Hematopoietic multipotent progenitor cell treated with erythropoietin and hydrocortisone succinate and interleukin-3 and kit ligand, for 8 days (in vitro differentiated cells): ENCODE measurements at regions not wholly inside any gene's neighbourhood (a gene's known extent, or its start where the extent isn't known, plus 50 kb on each side); places are given as distances from the start of the nearest gene placed in this dataset.
"Not testable (repeated sequence)": the region's sequence is repeated elsewhere in the genome, so short reads cannot be mapped to it uniquely, and the experiment has no call there.

Experiments used
- DNase-seq: peaks from one replicate; pipeline ENCODE4 v3.0.0-alpha.2; 2015

DNA sequence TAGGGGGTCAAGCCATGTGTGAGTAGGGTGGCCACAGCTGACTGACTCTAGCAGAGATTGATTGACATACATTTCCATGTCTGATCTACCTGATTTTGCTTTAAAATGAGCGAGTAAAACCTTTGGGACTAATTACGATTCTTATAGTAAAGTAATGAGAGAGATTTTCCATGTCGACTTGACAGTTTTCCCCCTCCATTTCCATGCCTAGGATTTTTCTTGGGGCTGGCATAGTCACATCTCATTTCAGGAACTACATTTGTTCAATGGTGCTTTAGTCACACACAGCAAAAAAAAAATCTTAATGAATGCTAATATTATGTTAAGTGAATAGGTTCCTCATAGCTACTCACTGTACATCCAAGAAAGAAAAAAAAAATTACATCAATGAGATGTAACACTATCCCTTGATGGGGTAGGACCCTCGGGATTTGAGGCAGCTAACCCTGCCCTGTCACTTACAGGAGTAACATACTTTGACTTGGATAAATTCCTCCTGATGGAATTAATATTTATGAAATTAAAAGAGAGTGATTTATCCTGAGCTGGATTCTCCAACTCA lies 690.9 kb downstream of the TDRD15 start:
- no peak for DNase-seq

DNA sequence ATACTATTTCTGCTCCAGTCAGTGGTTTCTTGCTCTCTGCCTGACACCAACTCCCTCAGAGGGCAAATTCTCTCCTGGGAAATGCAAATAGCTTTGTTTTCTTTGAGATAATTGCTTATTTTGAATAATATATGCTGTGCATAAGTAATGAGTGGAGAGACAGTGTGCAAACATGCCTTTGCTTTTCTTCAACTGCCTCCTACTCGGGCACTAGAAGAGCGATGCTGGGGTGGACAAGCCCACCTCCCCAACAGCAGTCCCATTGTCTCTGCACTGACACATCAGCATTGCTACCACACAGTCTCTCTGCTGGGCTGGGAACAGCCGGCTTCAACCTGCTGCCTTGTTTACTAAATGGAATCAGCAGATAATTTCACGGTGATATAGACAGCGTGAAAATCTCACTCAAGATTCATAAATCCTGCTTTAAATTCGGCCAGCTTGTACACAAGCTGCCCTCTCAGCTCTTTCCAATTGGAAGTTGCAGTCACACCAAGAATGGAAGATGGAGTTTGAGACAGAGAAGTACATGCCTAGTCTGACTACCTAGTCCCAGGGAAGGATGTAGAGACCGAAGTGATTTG lies 694.5 kb downstream of the TDRD15 start:
- no peak for DNase-seq

DNA sequence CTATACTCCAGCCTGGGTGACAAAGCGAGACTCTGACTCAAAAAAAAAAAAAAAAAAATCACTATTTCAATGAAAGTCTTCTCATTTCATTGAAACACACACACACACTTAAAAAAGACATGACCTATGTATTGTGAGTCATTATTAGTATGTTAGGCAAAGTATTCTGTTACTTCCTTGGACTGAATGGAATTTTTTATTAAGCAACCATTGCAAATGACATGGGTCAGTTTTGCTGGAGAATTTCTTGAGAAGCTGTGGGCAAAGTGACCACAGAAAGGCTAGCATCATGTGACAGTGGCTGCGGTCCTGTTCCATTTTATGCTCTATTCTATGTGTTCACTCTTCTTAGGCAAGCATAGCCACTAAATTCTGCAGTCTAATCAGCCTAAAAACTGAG lies 695.7 kb downstream of the TDRD15 start:
- DNase-seq = no peak

DNA sequence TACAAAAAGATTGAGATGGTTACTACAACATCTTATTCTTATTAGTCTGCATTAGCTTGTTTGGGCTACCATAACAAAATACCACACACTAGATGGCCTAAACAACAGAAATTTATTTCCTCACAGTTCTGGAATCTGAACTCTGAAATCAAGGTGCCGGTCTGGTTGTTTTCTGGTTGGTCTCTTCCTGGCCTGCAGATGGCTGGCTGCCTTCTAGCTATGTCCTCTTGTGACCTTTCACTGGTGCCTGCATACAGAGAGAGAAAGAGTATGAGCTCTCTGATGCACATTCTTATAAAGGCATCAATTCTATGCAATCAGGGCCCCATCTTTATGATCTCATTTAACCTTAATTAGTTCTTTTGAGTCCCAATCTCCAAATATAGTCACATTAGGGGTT lies 696.5 kb downstream of the TDRD15 start:
- no peak for DNase-seq

DNA sequence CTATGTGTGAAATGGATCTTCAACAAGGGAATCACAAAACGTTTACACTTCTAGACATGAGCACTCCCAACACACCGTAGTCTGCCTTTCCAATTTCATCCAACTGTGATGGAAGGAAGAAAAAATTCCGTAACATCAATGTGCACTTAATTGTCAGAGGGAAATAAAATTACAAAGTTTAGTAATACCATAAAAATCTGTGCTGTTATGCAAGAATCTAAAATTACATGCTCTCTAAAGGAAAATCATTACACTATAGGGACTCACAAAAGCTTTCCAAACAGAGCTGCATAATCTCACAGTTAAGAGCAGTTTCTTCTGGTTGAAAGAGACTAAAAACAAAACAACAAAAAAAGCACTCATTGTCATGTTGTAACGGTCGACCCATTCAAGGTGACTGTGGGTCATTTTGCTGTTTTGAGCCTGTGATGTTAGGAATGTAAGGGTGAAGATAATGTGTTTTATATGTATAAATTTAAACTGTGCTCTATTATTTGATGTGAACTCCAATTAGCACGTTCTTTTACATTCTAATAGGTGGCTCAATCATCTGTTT lies 698.0 kb downstream of the TDRD15 start:
- DNase-seq = no peak

DNA sequence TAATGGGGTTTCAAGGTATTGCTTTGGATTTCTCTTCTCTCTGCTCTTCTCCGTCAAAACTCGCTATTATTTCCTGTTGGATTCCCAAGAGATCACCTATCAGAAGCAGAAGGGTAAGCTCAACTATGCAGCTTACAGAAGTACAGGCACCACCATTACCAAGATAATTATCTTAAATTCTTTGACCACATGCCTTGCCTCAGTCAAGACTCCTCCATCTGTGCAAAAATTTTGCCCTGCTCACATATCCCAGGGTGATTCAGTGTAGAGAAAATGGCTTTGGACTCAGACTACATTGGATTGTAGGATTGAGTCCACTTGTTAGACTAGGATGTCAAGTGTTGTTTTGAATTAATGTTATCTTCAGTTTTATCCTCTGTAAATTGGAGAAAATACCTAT lies 698.7 kb downstream of the TDRD15 start:
- DNase-seq = no peak

DNA sequence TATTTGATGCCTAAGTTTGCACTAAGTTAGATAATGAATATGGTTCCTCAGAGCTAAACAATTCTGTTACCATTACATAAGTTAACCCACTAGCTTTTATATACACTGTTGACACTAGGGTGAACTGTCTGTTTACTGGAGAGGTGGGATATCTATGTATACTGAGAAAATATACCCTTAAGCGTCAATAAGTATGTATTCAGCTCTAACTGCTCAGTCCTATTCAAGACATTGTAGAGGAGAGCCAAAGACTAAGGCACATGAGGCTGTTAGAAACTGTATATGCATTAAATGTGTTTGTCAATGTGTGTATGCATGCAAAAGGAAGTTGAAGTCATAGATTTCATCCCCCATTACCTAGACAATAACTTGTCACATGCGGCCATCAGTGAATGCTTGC lies 710.0 kb downstream of the TDRD15 start:
- DNase-seq = no peak

DNA sequence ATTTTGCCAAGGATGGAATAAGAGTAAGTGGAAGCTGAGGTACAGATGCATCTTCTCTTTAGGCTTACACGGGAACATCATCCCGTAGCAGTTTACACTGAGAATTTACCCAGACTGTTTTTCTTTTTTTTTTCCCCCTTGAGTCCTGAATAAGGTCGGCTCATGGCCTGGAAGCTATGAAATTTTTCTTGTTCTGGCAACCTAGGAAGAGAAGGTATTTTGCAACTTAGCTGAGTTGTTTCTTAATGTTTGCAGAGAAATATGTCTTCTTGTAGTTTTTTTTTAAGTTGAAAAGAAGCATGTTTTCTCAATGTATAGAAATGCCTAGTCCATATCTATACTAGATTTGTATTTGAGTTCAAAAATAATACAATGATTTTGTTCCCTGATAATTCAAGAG lies 712.5 kb downstream of the TDRD15 start:
- no peak for DNase-seq

DNA sequence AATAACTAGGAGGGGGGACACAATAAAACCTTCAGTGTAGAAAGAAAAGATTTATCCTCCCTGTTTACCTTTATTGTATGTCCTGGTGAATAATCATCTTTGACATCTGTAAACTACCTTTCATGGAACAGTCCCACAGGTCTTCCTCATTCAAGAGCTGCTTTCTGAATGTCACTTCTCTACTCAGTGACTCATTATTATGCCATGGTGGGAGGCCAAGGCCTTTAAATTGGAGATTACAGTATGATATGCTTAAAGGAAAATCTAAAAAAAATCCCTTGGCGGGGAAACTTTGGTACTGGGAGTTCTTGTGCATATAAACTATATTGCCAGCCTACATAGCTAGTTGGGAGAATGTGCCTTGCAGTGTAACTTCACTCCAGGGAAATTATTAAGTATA lies 713.0 kb downstream of the TDRD15 start:
- DNase-seq = no peak

DNA sequence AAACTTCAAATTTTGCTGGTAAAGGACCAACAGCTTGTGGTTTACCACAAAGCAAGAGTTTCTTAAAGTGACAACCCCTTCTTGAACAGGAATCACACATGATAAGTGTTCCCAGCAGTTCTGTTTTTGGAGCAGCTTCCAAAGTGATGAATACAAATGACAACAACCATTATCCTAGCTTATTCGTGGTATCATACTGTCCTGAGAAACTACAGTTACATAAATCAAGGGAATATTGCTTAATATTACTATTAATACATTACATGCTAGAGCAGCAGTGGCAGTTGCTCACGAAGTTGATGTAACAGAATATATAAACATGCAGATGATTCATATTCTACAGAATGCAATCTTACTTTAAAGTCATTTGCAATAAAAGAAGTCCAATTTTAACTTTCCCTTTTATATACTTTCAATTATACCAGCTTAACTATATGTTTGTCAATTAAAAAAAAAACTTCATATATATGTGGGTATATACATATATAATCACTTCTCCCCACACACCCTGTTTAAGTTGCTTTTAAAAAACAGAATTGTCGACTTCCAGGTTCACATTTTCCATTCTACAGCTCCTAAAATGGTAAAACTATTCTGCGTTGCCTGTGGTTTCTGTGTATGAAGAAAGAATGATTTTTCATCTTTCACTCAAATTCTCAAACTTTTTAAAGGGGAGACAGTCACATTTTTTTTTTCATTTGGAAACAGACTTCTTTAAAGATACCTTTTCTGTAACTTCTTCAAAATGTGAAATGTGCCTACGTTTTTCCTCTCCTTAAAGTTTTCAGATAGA lies 713.6 kb downstream of the TDRD15 start:
- DNase-seq = no peak

DNA sequence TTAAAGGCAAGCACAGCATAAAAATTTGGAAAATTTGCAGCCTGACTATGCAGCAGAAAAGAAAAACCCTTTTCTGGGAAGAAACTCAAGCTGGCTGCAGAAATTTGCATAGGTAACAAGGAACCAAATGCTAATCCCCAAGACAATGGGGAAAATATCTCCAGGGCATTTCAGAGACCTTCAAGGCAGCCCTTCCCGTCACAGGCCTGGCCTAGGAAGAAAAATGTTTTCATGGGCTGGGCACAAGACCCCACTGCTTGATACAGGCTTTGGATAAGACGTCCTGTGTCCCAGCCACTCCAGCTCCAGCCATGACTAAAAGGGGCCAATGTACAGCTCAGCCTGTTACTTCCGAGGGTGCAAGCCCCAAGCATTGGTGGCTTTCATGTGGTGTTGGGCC lies 717.6 kb downstream of the TDRD15 start:
- no peak for DNase-seq

DNA sequence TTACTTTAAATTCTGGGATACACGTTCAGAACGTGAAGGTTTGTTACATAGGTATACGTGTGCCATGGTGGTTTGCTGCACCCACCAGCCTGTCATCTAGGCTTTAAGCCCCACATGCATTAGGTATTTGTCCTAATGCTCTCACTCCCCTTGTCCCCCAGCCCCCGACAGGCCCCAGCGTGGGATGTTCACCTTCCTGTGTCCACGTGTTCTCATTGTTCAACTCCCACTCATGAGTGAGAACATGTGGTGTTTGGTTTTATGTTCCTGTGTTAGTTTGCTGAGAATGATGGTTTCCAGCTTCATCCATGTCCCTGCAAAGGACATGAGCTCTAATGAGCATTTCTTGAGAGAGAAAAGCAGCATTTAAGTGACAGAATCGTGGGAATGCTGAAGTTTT lies 726.6 kb downstream of the TDRD15 start:
- not testable (repeated sequence) for DNase-seq

DNA sequence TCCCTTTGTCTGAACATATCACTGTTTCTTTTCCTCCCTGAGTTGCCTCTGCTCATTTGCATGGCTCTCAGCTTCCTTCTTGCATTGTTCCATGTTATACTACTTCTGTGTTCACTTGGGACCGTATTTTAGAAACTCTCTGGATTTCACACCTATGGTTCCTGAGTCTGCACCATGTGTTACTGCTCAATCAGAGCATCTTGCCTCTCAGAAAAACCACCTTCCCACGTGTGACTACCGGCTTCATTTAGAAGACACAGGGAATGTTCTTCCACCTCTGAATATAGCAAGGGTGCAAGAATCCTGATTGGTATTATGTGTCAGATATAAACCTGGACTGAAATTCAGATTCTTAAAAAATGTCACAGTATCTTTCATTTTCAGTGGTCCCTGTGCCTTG lies 731.2 kb downstream of the TDRD15 start:
- no peak for DNase-seq

DNA sequence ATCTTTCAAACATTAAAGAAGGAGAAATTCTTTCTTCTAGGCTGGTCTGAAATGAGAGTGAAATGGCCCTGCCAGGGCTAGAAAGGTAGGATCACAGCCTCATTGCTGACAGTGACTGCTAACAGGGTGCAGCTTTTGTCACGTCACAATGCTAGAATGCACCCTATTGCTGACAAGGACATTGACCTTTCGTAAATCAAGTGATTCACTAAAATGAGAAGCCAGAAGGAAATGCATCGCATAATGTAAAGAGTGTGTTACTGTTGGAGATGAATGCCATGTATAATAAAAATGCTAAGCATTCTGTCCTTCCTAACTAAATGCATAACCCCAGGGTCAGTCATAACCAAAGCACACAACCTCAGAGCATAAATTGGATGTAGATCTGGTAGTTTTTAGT lies 732.9 kb downstream of the TDRD15 start:
- no peak for DNase-seq

DNA sequence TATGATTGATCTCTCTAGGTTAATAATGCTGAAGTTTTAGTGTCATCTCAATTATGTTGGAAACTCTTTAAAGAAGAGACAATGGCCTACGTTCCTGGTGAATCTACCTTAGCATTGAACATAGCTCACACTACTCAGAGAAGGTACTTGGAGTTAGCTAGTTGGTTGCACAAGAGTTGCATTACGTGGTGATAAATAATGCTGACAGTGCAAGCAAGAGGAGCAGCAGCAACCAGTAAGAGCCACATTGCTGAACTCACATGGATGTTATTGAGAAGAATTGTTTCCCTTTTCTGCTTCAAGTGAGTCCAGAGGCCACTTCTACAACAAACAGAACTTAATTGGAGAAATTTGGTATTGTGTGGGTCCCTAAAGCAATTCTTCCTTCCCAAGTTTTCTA lies 737.1 kb downstream of the TDRD15 start:
- no peak for DNase-seq

DNA sequence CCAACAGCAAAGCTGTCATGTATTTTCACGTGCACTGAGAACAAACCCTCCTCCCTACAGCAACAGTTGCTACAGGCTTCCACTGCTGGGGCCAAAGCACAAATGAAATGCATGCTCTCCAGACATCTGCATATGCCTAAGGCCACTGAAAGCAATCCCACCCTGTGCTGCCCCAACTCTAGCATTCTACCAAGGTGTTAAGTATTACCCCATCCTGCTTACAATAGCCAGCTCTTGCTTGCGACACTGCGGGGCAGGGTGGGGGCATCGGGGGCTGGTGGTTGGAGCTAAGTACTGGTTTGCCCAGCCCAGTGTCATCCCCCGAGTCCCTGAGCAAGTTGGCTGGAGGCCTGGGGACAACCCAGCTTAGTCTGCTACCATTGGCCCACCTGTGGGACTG lies 742.5 kb downstream of the TDRD15 start:
- DNase-seq = no peak

DNA sequence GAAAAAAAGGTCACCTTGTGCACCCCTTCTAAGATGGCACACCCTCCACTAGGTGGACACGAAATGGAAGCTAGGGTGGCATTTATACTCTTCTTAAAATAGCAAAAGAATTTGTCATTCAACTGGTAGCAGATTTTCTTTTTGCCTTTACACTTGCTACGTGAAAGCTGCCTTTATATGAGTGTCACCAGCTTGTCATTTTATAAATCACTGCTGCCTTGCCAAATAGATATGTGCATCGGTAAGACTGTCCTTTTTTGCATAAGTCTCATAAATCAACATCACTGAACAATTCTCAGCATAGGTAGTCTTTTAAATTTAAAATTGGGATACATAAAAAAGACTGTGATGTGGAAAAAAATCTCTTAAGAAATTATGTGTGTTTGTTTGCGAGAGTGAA lies 764.1 kb downstream of the TDRD15 start:
- DNase-seq = no peak

DNA sequence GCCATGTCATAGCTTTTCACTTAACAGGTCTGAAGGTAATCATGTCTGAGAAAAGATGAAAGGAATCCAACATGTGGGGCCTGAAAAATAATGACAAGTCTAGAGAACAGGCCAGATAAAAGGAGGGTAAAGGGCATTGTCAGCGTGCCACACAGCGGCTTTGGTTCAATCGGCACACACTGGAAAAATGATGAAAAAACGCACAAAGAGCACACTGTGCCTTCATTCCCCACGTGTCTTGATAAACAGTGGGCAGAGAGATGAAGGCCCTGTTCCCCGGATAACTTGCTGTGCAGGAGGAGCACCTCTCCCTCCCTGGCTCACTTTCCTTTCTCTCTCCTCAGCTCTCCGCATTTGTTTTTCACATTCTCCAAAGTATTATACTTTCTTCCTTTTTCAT lies 766.3 kb downstream of the TDRD15 start:
- DNase-seq = no peak

DNA sequence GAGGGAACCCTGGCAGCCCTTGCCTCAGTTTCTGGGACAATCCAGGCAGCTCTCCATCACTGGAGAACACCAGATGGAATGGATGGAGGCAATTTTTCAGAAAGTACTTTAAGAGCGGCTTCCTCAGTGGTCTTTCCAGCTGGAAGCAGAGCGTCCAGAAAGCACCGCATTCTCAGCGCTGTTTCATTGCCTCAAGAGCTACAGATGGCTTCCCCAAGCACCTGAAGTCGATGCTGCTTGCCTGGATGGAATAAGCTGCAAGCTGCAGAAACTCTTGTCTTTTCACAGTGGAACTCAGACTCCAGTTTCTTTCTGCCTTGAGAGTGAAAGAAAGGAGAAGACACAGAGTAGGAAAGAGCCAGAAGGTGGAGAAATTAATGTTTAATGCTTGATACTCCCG lies 766.9 kb downstream of the TDRD15 start:
- DNase-seq = no peak

DNA sequence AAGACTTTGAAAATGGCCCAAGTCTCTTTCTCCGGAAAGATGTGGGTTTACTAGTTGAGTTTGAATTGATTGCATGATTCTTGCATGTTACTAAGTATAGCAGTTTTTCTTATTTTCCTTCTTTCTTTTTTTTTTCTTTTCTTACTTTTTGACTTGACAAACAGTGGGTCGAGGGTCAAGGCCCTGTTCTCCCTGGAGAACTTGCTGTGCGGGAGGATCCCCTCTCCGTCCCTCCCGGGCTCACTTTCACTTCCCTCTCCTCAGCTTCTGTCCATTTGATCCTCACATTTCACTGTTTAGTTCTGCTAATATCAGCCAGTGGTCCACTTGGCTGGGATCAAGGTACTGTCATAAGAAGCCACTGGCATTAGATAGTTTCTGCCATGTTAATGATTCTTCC lies 767.4 kb downstream of the TDRD15 start:
- DNase-seq = no peak

DNA sequence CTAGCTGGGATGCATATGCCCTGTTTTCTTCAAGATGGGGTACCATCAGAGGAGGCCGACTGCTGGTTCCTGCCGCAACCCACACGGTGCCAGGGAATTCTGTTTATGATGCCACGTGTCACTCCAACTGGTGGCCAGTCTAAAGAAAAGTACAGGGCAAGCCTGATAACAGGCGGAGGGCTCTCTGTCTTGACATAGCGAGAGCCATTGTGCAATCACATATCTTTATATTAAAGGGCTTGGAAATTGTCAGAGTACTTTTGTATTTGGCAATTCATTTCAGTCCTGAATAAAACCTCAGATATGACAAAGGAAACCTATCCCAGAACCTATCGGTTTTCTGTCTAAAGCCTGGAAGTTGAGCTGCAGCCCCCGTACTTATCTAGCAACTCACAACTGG lies 768.4 kb downstream of the TDRD15 start:
- no peak for DNase-seq

DNA sequence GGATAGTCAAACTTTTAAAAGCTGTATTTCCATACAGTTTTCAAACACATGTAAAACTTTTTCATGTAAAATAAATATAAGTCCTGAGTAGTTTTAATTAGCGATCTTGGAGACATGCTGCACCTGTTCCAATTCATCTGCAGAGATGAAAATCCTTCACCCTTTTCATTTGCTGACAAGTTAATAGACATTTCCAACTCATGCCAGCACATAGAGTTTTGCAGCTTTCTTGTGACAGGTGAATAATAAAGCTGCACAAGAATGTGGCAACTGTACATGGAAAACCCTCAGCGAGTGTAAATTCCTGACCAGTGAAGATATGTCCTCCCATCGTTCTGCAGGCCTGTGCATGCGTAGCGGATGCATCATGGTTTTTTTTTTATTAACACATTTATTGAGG lies 771.4 kb downstream of the TDRD15 start:
- DNase-seq = no peak

DNA sequence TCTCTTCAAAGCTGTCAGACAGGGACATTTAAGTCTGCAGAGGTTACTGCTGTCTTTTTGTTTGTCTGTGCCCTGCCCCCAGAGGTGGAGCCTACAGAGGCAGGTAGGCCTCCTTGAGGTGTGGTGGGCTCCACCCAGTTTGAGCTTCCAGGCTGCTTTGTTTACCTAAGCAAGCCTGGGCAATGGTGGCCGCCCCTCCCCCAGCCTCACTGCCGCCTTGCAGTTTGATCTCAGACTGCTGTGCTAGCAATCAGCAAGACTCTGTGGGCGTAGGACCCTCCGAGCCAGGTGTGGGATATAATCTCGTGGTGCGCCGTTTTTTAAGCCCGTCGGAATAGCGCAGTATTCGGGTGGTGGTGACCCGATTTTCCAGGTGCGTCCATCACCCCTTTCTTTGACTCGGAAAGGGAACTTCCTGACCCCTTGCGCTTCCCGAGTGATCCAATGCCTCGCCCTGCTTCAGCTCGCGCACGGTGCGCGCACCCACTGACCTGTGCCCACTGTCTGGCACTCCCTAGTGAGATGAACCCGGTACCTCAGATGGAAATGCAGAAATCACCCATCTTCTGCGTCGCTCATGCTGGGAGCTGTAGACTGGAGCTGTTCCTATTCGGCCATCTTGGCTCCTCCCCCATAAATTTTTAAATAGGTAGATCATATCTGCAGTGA lies 785.1 kb downstream of the TDRD15 start:
- not testable (repeated sequence) for DNase-seq
